Thyroid gland (tissue), 4 donors: ENCODE measurements at regions not wholly inside any gene's neighbourhood (a gene's known extent, or its start where the extent isn't known, plus 50 kb on each side); places are given as distances from the start of the nearest gene placed in this dataset.

ENCODE experiments used
- POLR2A ChIP-seq, 2 donors: fragments of 450-650 bp; IDR thresholded peaks; one replicate each; pipeline ENCODE4 v1.6.1; 2017; ENCODE audit warnings: antibody characterized with exemption in 2 of 2, mild to moderate bottlenecking in 2 of 2, moderate library complexity in 1 of 2
- TF ChIP-seq, protein P1 (sequence below), 6 experiments: fragments of 200-600 bp in 3 of 6; fragments of 450-650 bp in 3 of 6; sonication (generic) in 3 of 6; IDR thresholded peaks; one replicate each; pipeline ENCODE4 v1.5.1; 2016 to 2019; ENCODE audit warnings: antibody characterized with exemption in 6 of 6, mild to moderate bottlenecking in 2 of 6, inconsistent platforms in 1 of 6, moderate library complexity in 1 of 6

DNA sequence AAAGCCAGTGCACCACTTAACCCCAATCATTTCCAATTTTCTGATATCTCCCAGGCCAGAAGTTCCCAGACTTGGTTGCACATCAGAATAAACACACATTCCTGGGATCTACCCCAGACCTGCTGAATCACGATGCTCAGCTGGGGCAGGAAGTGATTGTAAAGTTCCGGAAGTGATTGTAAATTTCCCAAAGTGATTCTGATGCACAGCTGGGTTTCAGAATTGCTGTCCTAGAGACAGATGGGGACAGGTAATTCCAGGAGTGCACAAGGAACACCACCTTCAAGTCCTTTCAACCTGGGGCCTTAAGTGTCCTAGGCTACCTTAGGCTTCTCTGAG, 104.2 kb upstream of the EEPD1 start:
- TF ChIP-seq POLR2A (IDR thresholded peaks at IDR 0.05) = no peak
- TF ChIP-seq, protein P1, sequence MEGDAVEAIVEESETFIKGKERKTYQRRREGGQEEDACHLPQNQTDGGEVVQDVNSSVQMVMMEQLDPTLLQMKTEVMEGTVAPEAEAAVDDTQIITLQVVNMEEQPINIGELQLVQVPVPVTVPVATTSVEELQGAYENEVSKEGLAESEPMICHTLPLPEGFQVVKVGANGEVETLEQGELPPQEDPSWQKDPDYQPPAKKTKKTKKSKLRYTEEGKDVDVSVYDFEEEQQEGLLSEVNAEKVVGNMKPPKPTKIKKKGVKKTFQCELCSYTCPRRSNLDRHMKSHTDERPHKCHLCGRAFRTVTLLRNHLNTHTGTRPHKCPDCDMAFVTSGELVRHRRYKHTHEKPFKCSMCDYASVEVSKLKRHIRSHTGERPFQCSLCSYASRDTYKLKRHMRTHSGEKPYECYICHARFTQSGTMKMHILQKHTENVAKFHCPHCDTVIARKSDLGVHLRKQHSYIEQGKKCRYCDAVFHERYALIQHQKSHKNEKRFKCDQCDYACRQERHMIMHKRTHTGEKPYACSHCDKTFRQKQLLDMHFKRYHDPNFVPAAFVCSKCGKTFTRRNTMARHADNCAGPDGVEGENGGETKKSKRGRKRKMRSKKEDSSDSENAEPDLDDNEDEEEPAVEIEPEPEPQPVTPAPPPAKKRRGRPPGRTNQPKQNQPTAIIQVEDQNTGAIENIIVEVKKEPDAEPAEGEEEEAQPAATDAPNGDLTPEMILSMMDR (IDR thresholded peaks at IDR 0.05) = no peak
